OCI-LY3 (cell line): ENCODE measurements at regions not wholly inside any gene's neighbourhood (a gene's known extent, or its start where the extent isn't known, plus 50 kb on each side); places are given as distances from the start of the nearest gene placed in this dataset.

Experiments used
- H2AFZ ChIP-seq: fragments of 200-600, 300-600 bp; shearing (Covaris generic); 2 replicates; pipeline ENCODE4 v1.6.0; 2014; ENCODE audit warnings: antibody characterized with exemption, low read depth, low read length
- H3K27ac ChIP-seq: fragments of 200-600, 300-600 bp; sonication (generic); 2 replicates; pipeline ENCODE4 v1.5.1; 2014; ENCODE audit warnings: mild to moderate bottlenecking, low read length, moderate library complexity, mixed read lengths
- H3K27me3 ChIP-seq: fragments of 200-600, 300-600 bp; sonication (generic); 2 replicates; pipeline ENCODE4 v1.6.1; 2014; ENCODE audit warnings: low read depth, low read length, mixed read lengths
- H3K36me3 ChIP-seq: fragments of 200-600, 300-600 bp; sonication (generic); replicated peaks from 2 replicates; pipeline ENCODE3; 2014; ENCODE audit warnings: low read depth, low read length, mixed read lengths
- H3K4me1 ChIP-seq: fragments of 300-600, 200-600 bp; sonication (generic); 2 replicates; pipeline ENCODE4 v1.6.1; 2014; ENCODE audit warnings: low read length, mixed read lengths
- H3K4me2 ChIP-seq: fragments of 200-600, 300-600 bp; sonication (generic); 2 replicates; pipeline ENCODE4 v1.6.1; 2014; ENCODE audit warnings: low read length, mixed read lengths
- H3K4me3 ChIP-seq: fragments of 300-600, 200-600 bp; sonication (generic); 2 replicates; pipeline ENCODE4 v1.5.1; 2014; ENCODE audit warnings: antibody characterized with exemption, mild to moderate bottlenecking, low read length, moderate library complexity
- H3K79me2 ChIP-seq: fragments of 300-600, 200-600 bp; shearing (Covaris generic); 2 replicates; pipeline ENCODE4 v1.6.1; 2014; ENCODE audit warnings: mild to moderate bottlenecking, low read length, mixed read lengths
- H3K9ac ChIP-seq: fragments of 300-600, 200-600 bp; shearing (Covaris generic); 2 replicates; pipeline ENCODE4 v1.6.0; 2014; ENCODE audit warnings: mild to moderate bottlenecking, low read length, moderate library complexity
- H3K9me3 ChIP-seq: fragments of 200-600, 300-600 bp; shearing (Covaris generic); 2 replicates; pipeline ENCODE4 v1.6.1; 2014; ENCODE audit warnings: low read length, mixed read lengths; ENCODE audit not compliant: insufficient read depth
- H4K20me1 ChIP-seq: fragments of 200-600, 300-600 bp; sonication (generic); 2 replicates; pipeline ENCODE4 v1.6.1; 2016; ENCODE audit warnings: low read length, mixed read lengths; ENCODE audit not compliant: insufficient read depth
- EZH2phosphoT487 ChIP-seq: fragments of 200-600 bp; shearing (Covaris generic); IDR thresholded peaks from 2 replicates; pipeline ENCODE4 v1.6.1; 2018; ENCODE audit warnings: antibody characterized with exemption, mixed run types, low read depth
- TF ChIP-seq, protein P1 (sequence below): fragments of 200-600, 300-600 bp; sonication (generic); IDR thresholded peaks from 2 replicates; pipeline ENCODE4 v1.5.1; 2014; ENCODE audit warnings: antibody characterized with exemption, low read length, low read depth

- no peak overlapping the region for H2AFZ ChIP-seq
- no peaks in the 10 kb centered on the region for H3K79me2 ChIP-seq
- no peaks in the 10 kb centered on the region for H3K36me3 ChIP-seq
- no peak overlapping the region for H3K9ac ChIP-seq
- TF ChIP-seq, protein P1, sequence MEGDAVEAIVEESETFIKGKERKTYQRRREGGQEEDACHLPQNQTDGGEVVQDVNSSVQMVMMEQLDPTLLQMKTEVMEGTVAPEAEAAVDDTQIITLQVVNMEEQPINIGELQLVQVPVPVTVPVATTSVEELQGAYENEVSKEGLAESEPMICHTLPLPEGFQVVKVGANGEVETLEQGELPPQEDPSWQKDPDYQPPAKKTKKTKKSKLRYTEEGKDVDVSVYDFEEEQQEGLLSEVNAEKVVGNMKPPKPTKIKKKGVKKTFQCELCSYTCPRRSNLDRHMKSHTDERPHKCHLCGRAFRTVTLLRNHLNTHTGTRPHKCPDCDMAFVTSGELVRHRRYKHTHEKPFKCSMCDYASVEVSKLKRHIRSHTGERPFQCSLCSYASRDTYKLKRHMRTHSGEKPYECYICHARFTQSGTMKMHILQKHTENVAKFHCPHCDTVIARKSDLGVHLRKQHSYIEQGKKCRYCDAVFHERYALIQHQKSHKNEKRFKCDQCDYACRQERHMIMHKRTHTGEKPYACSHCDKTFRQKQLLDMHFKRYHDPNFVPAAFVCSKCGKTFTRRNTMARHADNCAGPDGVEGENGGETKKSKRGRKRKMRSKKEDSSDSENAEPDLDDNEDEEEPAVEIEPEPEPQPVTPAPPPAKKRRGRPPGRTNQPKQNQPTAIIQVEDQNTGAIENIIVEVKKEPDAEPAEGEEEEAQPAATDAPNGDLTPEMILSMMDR = no peak
- TF ChIP-seq EZH2phosphoT487 = no peak
- H3K4me3 ChIP-seq = no peak overlapping the region
- no peaks in the 10 kb centered on the region for H3K27me3 ChIP-seq
- no peaks in the 10 kb centered on the region for H3K4me1 ChIP-seq
- no peak overlapping the region for H3K27ac ChIP-seq
- H3K4me2 ChIP-seq = no peak overlapping the region
- no peaks in the 10 kb centered on the region for H3K9me3 ChIP-seq
- H4K20me1 ChIP-seq = no peaks in the 10 kb centered on the region
These were observed 347.5 kb upstream of the TMCO5A start for GRCh38 chr15:37586976-37587375.

DNA sequence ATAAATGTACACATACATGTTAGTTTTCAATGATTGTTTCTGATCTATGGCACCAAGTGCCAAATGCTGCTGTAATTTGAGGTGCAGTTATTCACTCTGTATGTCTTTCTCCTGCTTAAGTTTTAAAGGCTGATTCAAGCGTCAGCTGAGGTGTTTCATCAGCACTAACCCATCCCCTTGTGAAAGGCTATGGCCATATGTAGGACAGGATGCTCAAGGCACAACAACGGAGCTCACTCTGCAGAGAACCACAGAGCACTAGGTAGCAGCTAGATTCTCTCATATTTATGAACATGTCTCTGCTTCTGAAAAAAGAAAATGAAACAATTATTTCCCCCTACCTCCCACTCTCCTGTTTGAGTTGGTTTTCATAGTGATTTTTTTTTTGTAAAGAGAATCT, 340.0 kb upstream of the TMCO5A start:
- no peaks in the 10 kb centered on the region for H3K36me3 ChIP-seq
- no peaks in the 10 kb centered on the region for H3K9me3 ChIP-seq
- H3K4me3 ChIP-seq = no peak overlapping the region
- H3K9ac ChIP-seq = no peak overlapping the region
- H3K27ac ChIP-seq = no peak overlapping the region
- H4K20me1 ChIP-seq = no peaks in the 10 kb centered on the region
- TF ChIP-seq EZH2phosphoT487 = no peak
- TF ChIP-seq, protein P1 = no peak
- no peaks in the 10 kb centered on the region; the same call in 1 of the 2 replicates for H3K4me1 ChIP-seq
- no peaks in the 10 kb centered on the region for H3K27me3 ChIP-seq
- no peak overlapping the region for H3K4me2 ChIP-seq
- H2AFZ ChIP-seq = no peak overlapping the region
- H3K79me2 ChIP-seq = no peaks in the 10 kb centered on the region

DNA sequence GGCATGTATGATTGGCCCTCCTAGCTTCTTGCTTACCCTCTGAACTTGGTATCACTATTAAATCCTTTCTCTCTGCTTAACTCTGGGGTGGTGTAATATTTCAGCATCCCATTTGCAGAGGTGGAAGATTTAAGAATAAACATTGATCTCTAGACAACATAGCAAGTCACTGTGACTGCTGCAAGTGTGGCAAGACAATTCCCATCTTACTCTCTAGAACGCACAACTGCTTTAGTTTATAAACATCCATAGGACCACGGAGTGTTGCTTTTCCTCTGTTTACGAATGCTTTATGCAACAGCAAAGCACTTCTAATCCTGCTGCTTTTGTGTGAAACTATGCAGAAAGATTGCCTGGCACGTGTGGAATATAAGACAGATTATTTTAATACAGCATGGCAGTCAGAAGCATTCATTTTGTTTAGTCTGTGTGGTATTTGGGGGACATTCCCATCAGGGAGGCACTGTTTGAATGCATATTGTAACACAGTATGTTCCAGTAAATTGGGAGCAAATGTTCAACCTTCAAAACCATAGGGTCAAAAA, 338.9 kb upstream of the TMCO5A start:
- no peak overlapping the region for H2AFZ ChIP-seq
- TF ChIP-seq, protein P1 = no peak
- TF ChIP-seq EZH2phosphoT487 = no peak
- peaks cover 5% of the 10 kb centered on the region for H3K4me1 ChIP-seq

GRCh38 chr15:37599156-37599555, 335.3 kb upstream of the TMCO5A start:
- Histone ChIP-seq H3K9me3 (no peaks in the 10 kb centered on the region), H3K27me3 (no peaks in the 10 kb centered on the region), H3K4me3 (no peak overlapping the region), H3K4me2 (peak overlapping the region; percentile 9; the same call in 1 of the 2 replicates), H3K4me1 (peaks cover 5% of the 10 kb centered on the region), H3K27ac (no peak overlapping the region), H3K36me3 (no peaks in the 10 kb centered on the region), H2AFZ (no peak overlapping the region), H4K20me1 (no peaks in the 10 kb centered on the region), H3K9ac (no peak overlapping the region), H3K79me2 (no peaks in the 10 kb centered on the region)
- TF ChIP-seq, protein P1 = no peak
- TF ChIP-seq EZH2phosphoT487 = no peak

More for the DNA sequence above, 338.9 kb upstream of the TMCO5A start:
- Histone ChIP-seq H3K4me2 (no peak overlapping the region), H3K9me3 (no peaks in the 10 kb centered on the region), H3K4me3 (no peak overlapping the region), H4K20me1 (no peaks in the 10 kb centered on the region), H3K79me2 (no peaks in the 10 kb centered on the region), H3K36me3 (no peaks in the 10 kb centered on the region), H3K27ac (no peak overlapping the region), H3K9ac (no peak overlapping the region), H3K27me3 (no peaks in the 10 kb centered on the region)
